NOMO-1 treated with DMSO at 0.1 percent for 48 hours (cell line): ENCODE measurements at regions not wholly inside any gene's neighbourhood (a gene's known extent, or its start where the extent isn't known, plus 50 kb on each side); places are given as distances from the start of the nearest gene placed in this dataset.
"Not testable (repeated sequence)": the region's sequence is repeated elsewhere in the genome, so short reads cannot be mapped to it uniquely, and the experiment has no call there.

Experiments used
- DNase-seq: peaks from one replicate; lab custom pipeline; 2025; ENCODE audit not compliant: unreplicated experiment; lab: John Stamatoyannopoulos, UW

DNA sequence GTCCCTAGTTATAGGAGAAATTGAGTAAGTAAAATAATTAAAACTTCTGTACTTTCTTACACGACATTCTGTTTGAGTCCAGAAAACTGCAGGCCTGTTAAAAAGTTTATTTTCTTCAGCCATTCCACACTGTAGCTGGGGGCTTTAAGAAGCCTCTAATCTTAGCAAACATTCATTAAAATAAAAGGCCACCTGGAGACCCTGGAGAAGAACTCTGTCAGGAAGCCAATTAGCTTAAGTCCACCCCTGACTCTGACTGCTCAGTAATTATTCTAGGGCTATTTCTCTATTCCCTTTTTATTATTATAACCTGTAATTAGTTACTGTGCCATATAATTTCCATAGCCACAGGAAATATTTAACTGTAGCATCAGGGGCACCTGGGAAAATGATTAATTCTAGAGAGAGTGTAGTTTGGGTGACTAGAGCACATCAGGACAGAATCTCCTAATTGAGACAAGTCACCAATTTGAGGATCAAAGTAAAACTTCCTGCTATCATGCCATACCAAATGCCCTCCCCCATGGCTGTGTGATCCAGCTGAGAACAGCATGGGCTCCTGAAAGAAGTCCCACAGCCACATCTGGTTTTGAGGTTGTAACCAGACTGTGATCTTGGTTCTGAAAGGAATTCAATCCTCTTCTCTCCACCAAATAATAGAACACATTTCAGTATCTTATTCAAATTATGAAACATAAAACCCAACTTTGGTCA is 1302.3 kb downstream of the XPNPEP1 start:
- DNase-seq, result no peak

DNA sequence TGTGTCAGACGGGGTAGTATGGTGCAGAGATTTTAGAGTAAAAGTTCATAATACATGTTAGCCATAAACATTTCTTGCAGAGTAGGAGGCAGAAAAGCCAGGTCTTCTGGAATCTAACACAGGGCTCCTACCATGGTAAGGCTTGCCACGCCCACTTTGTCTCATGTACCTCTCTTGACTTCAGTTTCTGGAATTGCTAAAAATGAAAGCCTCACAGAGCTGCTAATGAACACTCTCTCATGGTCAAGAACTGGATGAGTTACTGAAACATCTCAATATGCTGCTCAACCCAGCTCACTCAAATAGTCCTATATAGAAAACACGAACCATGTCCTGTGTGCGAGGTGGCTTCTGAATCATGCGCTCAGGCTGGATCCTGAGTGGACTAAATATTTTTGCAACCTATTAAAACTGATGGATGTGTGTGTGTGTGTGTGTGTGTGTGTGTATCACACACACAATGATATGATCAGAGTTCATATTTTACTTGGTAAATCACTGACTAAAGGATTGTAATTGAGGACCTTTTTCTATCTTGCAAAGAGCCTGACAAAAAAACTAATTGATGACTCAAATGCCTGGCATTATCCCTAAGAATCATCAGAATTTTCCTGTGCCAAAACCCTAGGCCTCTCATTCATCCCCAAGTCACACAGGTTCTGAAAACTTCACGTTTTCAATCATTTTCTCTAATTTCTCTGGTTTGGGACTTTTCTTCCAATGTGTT is 1306.6 kb downstream of the XPNPEP1 start:
- no peak for DNase-seq

DNA sequence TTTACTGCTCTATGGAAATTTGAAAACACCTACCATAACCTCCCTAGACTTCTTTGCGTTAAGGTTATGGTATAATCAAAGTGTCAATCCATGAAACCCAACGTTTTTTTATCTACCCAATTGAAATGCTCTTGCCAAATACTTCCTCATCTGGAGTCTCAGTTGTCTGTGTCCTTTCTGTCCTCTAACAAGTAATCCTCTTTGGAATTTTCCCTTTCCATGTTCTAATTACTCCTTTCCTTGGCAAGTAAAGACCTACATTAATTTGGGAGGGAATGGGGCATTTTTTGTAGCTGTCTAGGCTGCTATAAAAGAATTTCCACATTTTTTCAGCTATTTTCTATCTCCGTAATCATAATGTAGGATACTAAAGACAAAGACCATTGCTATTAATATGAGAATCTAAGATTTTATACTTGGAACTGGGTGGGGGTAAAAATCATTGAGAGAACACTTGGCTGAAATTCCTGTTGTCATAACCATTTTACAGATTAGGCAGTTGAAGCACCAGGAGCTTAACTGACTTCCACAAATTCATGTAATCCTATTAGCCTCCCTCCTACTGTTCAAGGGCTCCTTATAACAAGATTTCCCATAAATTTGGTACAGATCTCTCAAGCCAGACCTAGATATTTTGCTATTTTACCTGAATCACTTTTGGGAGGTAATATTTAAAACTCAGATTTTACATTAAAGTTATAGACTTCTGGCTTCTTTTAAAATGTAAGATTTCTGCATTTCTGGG is 1307.6 kb downstream of the XPNPEP1 start:
- no peak for DNase-seq

DNA sequence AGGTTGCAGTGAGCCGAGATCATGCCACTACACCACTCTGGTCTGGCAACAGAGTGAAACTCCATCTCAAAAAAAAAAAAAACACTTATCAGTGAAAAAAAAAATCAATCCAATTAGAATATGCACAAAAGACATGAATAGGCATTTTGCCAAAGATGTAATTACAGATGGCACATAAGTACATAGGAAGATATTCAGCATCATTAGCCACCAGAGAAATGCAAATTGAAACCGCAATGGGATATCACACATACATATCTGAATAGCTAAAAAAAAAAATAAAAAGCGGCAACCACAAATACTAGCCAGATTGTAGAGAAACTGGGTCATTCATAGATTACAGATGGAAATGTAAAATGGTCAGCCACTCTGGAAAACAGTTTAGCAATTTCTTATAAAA is 1310.8 kb downstream of the XPNPEP1 start:
- DNase-seq, result no peak

DNA sequence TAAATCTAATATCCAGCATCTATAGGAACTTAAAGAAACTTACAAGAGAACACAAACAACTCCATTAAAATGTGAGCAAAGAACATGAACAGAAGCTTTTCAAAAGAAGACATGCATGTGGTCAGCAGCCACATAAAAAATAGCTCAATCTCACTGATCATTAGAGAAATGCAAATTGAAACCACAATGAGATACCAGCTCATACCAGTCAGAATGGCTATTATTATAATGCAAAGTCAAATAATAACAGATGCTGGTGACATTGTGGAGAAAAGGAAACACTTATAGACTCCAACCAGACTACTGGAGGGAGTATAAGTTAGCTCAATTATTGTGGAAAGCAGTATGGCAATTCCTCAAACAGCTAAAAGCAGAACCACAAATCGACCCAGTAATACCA is 1314.5 kb downstream of the XPNPEP1 start:
- DNase-seq, result no peak

DNA sequence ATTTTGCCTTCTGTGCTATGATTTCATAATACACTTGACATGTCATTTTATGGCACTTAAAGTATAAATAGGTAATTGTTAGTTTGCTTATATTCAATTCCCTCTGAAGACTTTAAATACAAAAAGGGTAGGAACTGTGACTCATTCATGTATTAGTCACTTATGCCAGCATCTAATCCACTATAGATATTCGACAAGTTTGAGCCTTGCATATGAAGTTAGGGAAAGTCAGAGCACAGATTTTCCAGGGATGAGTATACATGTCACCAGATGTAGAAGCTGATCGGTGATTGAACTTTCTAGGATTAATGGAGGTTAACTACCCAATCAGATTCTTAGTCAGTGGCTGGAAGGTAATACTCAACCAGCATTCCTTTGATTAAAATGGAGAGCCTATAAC is 1321.5 kb downstream of the XPNPEP1 start:
- no peak for DNase-seq

DNA sequence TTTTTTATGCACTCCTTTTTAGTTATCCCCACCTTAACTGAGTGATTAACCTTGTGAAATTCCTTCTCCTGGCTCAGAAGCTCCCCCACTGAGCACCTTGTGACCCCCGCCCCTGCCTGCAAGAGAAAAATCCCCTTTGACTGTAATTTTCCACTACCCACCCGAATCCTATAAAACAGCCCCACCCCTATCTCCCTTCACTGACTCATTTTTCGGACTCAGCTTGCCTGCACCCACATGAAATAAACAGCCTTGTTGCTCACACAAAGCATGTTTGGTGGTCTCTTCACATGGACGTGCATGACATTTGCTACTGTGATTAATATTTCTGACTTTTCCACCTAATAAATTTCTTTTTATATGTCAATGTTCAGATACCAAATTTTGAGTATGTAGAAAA is 1322.8 kb downstream of the XPNPEP1 start:
- not testable (repeated sequence) for DNase-seq

DNA sequence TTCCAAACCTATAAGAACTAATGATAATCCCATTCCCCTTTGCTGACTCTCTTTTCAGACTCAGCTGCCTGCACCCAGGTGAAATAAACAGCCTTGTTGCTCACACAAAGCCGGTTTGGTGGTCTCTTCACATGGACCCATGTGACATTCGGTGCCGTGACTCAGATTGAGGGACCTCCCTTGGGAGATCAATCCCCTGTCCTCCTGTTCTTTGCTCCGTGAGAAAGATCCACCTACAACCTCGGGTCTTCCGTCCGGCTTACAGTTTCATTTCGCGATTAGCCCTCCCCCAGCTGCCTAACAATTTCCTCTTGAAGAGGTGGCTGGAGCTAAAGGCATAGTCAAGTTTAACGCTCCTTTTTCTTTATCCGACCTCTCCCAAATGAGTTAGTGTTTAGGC is 1324.0 kb downstream of the XPNPEP1 start:
- not testable (repeated sequence) for DNase-seq

DNA sequence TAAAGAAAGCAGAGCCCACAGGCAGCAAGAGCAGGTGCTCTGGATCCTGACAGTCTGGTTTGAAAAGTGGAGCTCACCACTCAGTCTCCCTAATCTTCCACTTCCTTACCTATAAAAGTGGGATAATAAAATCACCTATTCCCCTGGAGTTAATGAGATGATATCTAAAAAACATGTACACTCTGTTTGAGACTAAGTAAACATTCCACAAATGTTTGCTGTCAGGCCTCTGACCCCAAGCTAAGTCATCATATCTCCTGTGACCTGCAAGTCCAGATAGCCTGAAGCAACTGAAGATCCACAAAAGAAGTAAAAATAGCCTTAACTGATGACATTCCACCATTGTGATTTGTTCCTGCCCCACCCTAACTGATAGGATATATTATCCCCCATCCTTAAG is 1324.5 kb downstream of the XPNPEP1 start:
- no peak for DNase-seq

DNA sequence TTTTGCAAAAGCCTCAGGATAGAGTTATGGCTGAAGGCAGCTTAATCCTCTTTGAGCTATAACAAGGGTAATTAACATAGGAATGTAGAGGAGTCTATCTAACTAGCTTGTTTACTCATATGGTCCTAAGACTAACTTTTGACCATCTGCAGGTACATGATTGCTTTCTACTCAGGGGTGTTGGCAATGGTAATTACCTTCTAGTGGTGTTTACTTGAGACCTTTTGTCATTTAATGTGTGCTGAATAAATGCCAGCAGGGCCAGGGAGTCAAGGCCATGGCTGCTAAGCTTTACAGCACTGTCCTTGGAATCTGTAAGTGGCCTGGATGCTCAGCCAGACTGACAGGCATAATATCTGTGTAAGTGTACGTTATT is 1325.0 kb downstream of the XPNPEP1 start:
- no peak for DNase-seq

DNA sequence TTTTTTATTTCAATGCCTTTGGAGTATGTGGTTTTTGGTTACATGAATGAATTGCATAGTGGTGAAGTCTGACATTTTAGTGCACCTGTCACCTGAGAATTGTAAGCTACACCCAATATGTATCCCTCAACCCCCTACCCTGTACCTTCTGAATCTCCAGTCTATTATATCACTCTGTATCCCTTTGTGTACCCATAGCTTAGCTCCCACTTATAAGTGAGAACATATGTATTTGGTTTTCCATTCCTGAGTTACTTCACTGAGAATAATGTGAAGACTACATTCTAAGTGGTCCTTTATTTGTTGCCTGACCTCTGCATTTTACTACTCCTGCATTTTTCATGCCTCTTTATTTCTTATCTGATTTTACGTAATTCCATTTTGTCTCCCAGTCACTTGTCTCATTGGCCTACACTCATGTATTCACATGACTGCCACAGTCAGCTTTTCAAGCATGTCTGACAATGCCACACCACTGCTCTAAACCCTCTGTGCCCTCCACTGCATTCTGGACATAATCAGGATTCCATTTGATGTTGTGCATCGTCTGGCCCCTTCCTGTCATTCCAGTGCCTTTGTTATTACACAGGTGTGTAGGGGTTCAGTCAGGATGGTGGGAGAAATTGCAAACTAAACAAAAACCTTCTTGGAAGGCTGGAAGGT is 1325.5 kb downstream of the XPNPEP1 start:
- no peak for DNase-seq

DNA sequence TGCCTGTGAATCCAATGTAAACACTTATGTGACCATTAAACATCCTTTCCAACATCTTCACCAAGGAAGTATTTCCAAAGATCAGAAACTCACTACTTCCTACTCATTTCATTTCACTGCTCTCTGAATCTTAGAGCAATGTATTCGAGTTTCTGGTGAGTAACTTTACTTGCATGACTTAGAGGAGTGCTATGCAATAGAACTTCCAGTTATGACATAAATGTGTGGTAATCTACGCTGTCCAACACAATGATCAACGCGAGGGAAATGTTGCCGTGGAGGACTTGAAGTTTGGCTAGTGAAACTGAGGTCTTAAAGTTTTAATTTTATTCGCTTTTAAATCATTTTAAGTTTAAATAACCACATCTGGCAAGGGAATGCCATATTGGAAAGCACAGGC is 1326.3 kb downstream of the XPNPEP1 start:
- no peak for DNase-seq

DNA sequence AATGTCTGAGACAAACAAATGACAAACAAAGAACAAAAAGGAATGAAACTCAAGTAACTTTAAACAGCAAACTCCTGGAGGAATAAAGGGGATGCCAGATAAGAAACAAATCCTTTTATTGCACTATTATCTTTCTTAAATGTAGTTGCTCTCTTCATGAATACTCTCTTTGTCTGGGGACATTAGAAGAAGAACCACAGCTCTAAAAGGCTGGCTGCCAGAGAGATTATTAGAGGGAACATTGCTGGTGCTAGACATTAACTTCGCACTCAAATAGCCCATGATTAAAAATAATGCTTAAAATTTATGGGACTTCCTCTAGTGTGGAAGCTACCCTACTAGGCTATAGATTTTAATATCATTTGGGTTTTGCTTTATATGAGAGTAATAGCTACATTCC is 1330.4 kb downstream of the XPNPEP1 start:
- no peak for DNase-seq

DNA sequence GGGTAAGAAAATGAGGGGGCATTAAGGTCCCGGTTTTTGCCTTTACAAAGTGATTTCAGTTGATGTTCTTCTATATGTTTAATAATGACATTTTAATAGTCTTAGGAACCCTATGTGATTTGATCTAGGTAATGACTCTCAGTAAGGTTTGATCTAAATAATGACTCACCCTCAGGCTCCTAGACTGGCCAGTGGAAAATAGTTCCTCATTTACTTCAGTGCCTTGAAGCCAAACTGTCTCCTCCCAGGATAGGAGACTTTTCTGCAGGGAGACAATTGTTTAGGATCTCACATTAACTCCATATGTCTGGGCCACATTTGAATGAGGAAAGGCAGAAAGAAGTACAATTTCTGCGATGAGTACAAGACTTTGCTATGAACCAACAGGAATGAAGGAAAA is 1331.9 kb downstream of the XPNPEP1 start:
- no peak for DNase-seq

DNA sequence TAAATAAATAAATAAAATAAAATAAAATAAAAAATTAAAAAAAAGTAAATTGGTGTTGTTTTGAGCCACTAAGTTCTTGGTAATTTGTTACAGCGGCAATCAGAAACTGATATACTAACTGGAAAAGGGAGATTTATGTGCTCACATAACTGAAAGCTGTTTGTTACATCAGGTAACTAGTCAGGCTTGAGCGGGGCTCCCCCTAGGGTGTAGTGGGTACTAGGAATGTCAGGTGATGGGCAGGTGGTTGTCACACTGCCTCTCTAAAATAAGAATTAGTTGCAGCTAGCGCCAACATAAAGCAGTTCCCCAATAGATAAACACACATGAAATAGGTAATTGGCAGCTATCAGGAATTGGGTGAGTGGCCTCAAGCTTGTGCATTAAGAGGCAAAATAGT is 1336.9 kb downstream of the XPNPEP1 start:
- DNase-seq, result no peak

DNA sequence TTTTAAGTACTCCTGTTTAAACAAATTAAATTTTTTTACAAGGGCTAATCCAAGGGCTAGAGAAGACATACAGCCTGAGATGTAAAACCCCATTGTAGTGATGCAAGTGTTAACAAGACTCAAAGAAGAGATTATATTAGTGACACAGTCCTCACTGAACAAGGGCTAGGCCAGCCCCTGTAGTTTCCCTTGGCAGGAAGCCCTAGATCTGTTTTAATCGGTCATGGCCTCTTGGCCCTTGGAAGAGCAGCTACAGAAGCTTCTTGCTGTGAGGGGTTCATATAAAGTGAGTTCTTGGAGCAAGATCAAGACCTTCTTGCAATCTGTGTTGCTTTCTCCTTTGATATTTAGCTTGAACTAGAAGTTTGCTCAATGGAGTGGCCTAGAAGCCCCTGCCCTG is 1339.4 kb downstream of the XPNPEP1 start:
- no peak for DNase-seq

DNA sequence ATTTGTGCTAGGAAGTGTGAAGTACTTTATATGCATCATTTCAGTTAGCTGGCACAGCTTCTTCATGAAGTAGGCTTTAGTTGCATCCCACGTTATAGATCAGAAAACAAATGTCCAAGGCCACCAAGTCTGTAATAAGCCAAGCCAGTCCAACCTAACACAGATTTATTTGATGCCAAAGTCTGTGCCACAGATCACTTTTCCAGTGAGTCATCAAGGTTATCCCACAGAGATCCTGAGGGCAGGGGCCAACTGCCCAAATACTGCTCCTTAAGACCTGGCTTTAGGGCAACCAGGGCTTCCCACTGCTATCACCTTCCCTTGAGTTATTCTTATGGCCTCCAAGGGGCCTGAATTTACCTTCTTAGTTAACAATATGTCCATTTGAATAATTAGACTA is 1340.4 kb downstream of the XPNPEP1 start:
- DNase-seq, result no peak

DNA sequence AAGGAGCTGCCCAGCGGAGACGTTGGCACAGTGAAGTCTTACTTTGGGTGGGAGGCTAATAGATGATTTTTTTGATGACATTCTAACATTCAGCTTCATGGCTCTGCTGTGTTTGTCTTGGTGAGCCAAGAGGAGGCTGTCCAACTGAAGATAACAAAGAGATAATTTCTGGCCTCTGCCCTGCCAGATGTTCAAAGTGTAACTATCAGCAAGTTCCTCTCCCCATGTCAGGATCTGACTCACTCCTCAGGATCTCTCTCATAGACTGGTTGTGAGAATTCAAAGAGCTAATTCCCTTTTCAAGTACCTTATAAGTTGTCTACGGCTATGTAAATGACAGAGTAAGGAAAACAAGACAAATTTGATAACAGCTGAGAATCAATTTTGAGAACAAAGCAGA is 1340.9 kb downstream of the XPNPEP1 start:
- DNase-seq, result no peak

DNA sequence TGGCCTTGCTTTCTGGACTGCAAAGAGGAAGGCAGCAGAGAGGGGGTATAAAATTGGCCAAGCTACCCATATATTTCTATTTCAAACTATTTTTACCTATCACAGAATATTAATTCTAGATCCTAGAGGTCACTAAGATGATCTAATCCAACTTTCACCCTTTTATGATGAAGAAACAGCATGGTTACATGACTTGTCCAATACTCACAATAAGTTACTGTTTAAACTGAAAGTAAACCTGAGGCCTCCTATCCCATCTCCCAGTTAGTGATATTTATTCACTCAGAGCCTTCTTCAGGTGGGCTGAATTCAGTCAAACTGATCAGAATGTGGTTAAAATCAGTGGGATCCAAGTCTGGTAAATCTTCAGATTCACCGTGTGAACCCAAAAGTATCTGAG is 1345.1 kb downstream of the XPNPEP1 start:
- no peak for DNase-seq

DNA sequence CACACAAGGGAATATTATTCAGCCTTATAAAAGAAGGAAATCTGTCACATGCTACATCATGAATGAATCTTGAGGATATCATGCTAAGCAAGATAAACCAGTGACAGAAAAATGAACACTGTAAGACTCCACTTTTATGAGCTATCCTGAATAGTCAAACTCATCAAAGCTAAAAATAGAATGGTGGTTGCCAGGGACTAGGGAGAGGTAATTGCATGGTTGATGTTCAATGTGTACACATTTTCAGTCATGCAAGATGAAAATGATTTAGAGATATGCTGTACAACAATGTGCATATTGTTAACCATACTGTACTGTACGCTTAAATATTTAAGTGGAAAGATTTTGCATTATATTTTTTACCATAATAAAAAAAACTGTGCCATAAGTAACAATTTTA is 1349.1 kb downstream of the XPNPEP1 start:
- DNase-seq, result no peak

DNA sequence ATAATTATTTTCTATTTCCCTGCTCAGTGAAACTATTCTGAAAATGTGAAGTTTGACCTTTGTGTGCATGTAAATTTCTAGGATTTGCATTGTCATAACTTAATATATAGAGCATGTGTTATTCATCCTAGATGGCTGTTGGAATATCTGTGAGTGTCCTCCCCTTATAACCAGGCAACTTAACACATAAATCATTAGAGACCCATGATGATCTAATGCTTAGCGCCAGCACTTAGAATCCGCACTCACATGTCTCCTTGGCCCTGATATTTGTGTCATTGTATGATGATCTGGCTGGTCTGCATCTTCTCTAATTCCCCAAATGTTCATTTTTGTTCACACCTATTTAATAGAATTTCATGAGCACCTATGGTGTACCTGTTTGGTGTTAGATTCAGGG is 1354.5 kb downstream of the XPNPEP1 start:
- DNase-seq, result no peak
